GM12865 (cell line): ENCODE measurements at regions not wholly inside any gene's neighbourhood (a gene's known extent, or its start where the extent isn't known, plus 50 kb on each side); places are given as distances from the start of the nearest gene placed in this dataset.

Experiments
- DNase-seq: peaks from one replicate; pipeline ENCODE4 v3.0.0; 2010; ENCODE audit warnings: low read depth
- H3K4me3 ChIP-seq: 2 replicates; pipeline ENCODE4 v1.5.1; 2011; ENCODE audit warnings: mild to moderate bottlenecking, low read depth, low read length, control low read depth
- CTCF ChIP-seq: IDR thresholded peaks from 2 replicates; pipeline ENCODE4 v1.5.1; 2011; ENCODE audit warnings: low read length, control low read depth, low read depth, inconsistent platforms; ENCODE audit not compliant: insufficient read depth; ENCODE audit errors: missing control alignments

DNA sequence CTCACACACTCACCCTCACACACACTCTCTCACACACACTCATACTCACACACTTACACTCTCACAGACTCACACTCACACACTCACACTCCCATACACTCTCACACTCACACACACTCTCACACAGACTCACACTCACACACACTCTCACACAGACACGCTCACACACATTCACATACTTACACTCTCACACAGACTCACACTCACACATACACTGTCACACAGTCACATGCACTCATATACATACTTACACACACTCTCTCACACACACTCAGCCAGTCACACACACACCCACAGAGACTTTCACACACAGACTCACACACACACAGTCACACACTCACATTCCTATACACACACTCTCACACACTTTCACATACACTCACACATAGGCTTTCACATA is 1478.8 kb downstream of the BRD1 start:
- TF ChIP-seq CTCF = no peak
- DNase-seq = no peak
- H3K4me3 ChIP-seq = no peak overlapping the region

DNA sequence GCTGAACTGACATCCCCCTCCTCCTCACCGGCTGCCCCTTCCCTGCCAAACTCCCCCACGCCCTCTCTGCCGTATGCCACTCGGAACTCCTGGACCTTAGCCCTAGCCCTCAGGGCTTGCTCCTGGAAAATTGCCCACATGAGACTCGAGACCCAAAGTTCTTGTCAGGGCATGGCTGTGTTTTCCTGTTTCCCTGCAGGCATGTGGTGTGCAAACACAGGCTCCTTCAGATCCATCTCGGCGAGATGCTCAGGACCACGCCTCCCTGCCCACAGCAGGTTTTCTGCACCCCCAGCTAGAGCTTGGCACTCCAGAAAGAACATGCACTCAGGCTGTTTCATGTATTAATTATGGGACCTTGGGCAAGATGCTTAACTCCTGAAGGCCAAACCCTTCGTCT is 1480.4 kb downstream of the BRD1 start:
- no peak for TF ChIP-seq CTCF
- no peak overlapping the region for H3K4me3 ChIP-seq
- no peak for DNase-seq

GRCh38 chr22:48346911-48347310 is 1480.8 kb downstream of the BRD1 start:
- H3K4me3 ChIP-seq = no peak overlapping the region
- TF ChIP-seq CTCF = no peak
- DNase-seq = no peak

GRCh38 chr22:48346311-48346710 is 1481.4 kb downstream of the BRD1 start:
- no peak for TF ChIP-seq CTCF
- DNase-seq = no peak

GRCh38 chr22:48345631-48346030 is 1482.0 kb downstream of the BRD1 start:
- no peak for DNase-seq
- H3K4me3 ChIP-seq = no peak overlapping the region
- no peak for TF ChIP-seq CTCF

More at GRCh38 chr22:48346311-48346710, 1481.4 kb downstream of the BRD1 start:
- no peak overlapping the region for H3K4me3 ChIP-seq

GRCh38 chr22:48343461-48343860 is 1484.2 kb downstream of the BRD1 start:
- no peak for TF ChIP-seq CTCF
- DNase-seq = no peak

DNA sequence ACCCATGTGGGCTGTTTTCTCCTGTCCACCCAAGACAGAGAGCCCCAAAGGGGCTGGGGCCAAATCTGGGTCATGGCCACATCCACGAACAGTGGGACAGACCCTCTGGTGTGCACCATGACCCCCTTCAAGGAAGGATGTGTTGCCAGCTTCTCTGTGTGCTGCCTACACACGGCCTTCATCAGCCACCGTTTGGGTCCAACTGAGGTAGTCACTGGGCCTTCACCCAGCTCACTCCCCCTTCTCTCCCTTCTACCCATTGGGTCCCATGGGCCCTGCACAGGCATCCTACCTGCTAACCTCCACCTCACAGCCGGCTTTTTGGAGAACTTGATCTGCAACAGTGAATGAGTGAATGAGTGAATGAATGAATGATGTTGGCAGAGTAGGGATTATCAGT is 1484.9 kb downstream of the BRD1 start:
- TF ChIP-seq CTCF = no peak
- no peak overlapping the region for H3K4me3 ChIP-seq
- no peak for DNase-seq

More at GRCh38 chr22:48343461-48343860, 1484.2 kb downstream of the BRD1 start:
- no peak overlapping the region for H3K4me3 ChIP-seq
